Upper lobe of right lung (tissue), 1 donor: ENCODE measurements at regions not wholly inside any gene's neighbourhood (a gene's known extent, or its start where the extent isn't known, plus 50 kb on each side); places are given as distances from the start of the nearest gene placed in this dataset.

Experiments
- ATAC-seq: fragments of 200-7000 bp; cut with Tn5 transposase; one replicate; pipeline ENCODE4 v1.9.1; 2020; ENCODE audit warnings: mild to moderate bottlenecking, moderate library complexity
- DNase-seq: peaks from one replicate; pipeline ENCODE4 v3.0.0-alpha.2; 2020
- H3K27ac ChIP-seq: fragments of 200-600 bp; one replicate; pipeline ENCODE4 v1.8.0; 2022
- H3K27me3 ChIP-seq: fragments of 200-600 bp; one replicate; pipeline ENCODE4 v1.8.0; 2022; ENCODE audit warnings: mild to moderate bottlenecking
- H3K36me3 ChIP-seq: fragments of 200-600 bp; one replicate; pipeline ENCODE4 v1.8.0; 2022
- H3K4me1 ChIP-seq: fragments of 200-600 bp; one replicate; pipeline ENCODE4 v1.8.0; 2022
- H3K4me3 ChIP-seq: fragments of 200-600 bp; one replicate; pipeline ENCODE4 v1.8.0; 2022; ENCODE audit warnings: mild to moderate bottlenecking
- H3K9me3 ChIP-seq: fragments of 200-600 bp; one replicate; pipeline ENCODE4 v1.8.0; 2022
- CTCF ChIP-seq: fragments of 200-600 bp; IDR thresholded peaks from one replicate; pipeline ENCODE4 v1.8.0; 2022; ENCODE audit warnings: antibody characterized with exemption
- intact Hi-C: fragments of 100-400 bp; cut with DNase I; formaldehyde crosslinking; loops from one replicate; pipeline ENCODE4 v1.11.0; 2022
- donor health status: DM: no; HTN: yes; CAD: no; lungs with severe emphysema.

GRCh38 chr1:183721041-183721440, 67.9 kb upstream of the APOBEC4 start:
- ATAC-seq: no peak
- H3K9me3 ChIP-seq: no peaks in the 10 kb centered on the region
- intact Hi-C loops: no loop called here
- no peak for TF ChIP-seq CTCF
- DNase-seq: no peak
- H3K4me3 ChIP-seq: no peak overlapping the region
- H3K27ac ChIP-seq: no peak overlapping the region
- no peaks in the 10 kb centered on the region for H3K27me3 ChIP-seq
- H3K4me1 ChIP-seq: no peaks in the 10 kb centered on the region
- no peaks in the 10 kb centered on the region for H3K36me3 ChIP-seq

- no peak for TF ChIP-seq CTCF
- no peaks in the 10 kb centered on the region for H3K27me3 ChIP-seq
- intact Hi-C loops: no loop called here
- H3K36me3 ChIP-seq: no peaks in the 10 kb centered on the region
- no peaks in the 10 kb centered on the region for H3K9me3 ChIP-seq
- no peak overlapping the region for H3K4me3 ChIP-seq
- DNase-seq (no peak), ATAC-seq (no peak)
- H3K4me1 ChIP-seq: no peaks in the 10 kb centered on the region
- no peak overlapping the region for H3K27ac ChIP-seq
These were observed 66.9 kb upstream of the APOBEC4 start for GRCh38 chr1:183720028-183720427.

- no peak for TF ChIP-seq CTCF
- intact Hi-C loops: no loop called here
- ATAC-seq: no peak
These were observed 66.2 kb upstream of the APOBEC4 start for GRCh38 chr1:183719289-183719688.

GRCh38 chr1:183716286-183716685, 63.2 kb upstream of the APOBEC4 start:
- TF ChIP-seq CTCF: no peak
- Histone ChIP-seq H3K36me3 (no peaks in the 10 kb centered on the region), H3K9me3 (no peaks in the 10 kb centered on the region), H3K4me3 (no peak overlapping the region), H3K4me1 (no peaks in the 10 kb centered on the region), H3K27ac (no peak overlapping the region), H3K27me3 (no peaks in the 10 kb centered on the region)
- intact Hi-C loops: no loop called here
- ATAC-seq (no peak), DNase-seq (no peak)

More at GRCh38 chr1:183719289-183719688, 66.2 kb upstream of the APOBEC4 start:
- H3K27me3 ChIP-seq: no peaks in the 10 kb centered on the region
- no peaks in the 10 kb centered on the region for H3K9me3 ChIP-seq
- no peak overlapping the region for H3K4me3 ChIP-seq
- no peak for DNase-seq
- no peak overlapping the region for H3K27ac ChIP-seq
- no peaks in the 10 kb centered on the region for H3K36me3 ChIP-seq
- no peaks in the 10 kb centered on the region for H3K4me1 ChIP-seq

- ATAC-seq (no peak), DNase-seq (no peak)
- Histone ChIP-seq H3K36me3 (no peaks in the 10 kb centered on the region), H3K4me3 (no peak overlapping the region), H3K27ac (no peak overlapping the region), H3K27me3 (no peaks in the 10 kb centered on the region), H3K9me3 (no peaks in the 10 kb centered on the region), H3K4me1 (no peaks in the 10 kb centered on the region)
- TF ChIP-seq CTCF: no peak
- intact Hi-C loops: no loop called here
These were observed 58.7 kb upstream of the APOBEC4 start for GRCh38 chr1:183711741-183712361.

- H3K27me3 ChIP-seq: no peaks in the 10 kb centered on the region
- DNase-seq (no peak), ATAC-seq (no peak)
- no peak overlapping the region for H3K4me3 ChIP-seq
- H3K4me1 ChIP-seq: no peaks in the 10 kb centered on the region
- H3K36me3 ChIP-seq: no peaks in the 10 kb centered on the region
- intact Hi-C loops: no loop called here
- H3K27ac ChIP-seq: no peak overlapping the region
- TF ChIP-seq CTCF: no peak
- no peaks in the 10 kb centered on the region for H3K9me3 ChIP-seq
These were observed 58.1 kb upstream of the APOBEC4 start for GRCh38 chr1:183711165-183711682.
